Mucosa of rectum (tissue), 2 donors: ENCODE measurements at regions not wholly inside any gene's neighbourhood (a gene's known extent, or its start where the extent isn't known, plus 50 kb on each side); places are given as distances from the start of the nearest gene placed in this dataset.

Experiments used
- H3K27ac ChIP-seq, 2 donors: one replicate each; pipeline ENCODE4 v1.7.0; 2013; ENCODE audit warnings: inconsistent platforms in 2 of 2, low read depth in 2 of 2, low read length in 2 of 2
- H3K27me3 ChIP-seq, 2 donors: one replicate each; pipeline ENCODE4 v1.7.0; 2013; ENCODE audit warnings: low read length in 2 of 2; ENCODE audit not compliant: control insufficient read depth in 2 of 2, insufficient read depth in 2 of 2
- H3K36me3 ChIP-seq, 2 donors: one replicate each; pipeline ENCODE4 v1.7.0; 2013; ENCODE audit warnings: low read length in 2 of 2; ENCODE audit not compliant: control insufficient read depth in 2 of 2, insufficient read depth in 2 of 2
- H3K4me1 ChIP-seq, 2 donors: one replicate each; pipeline ENCODE4 v1.7.0; 2013; ENCODE audit warnings: low read length in 2 of 2, mild to moderate bottlenecking in 1 of 2; ENCODE audit not compliant: control insufficient read depth in 2 of 2, insufficient read depth in 2 of 2
- H3K4me3 ChIP-seq, 2 donors: one replicate each; pipeline ENCODE4 v1.7.0; 2013; ENCODE audit warnings: low read length in 2 of 2
- H3K9ac ChIP-seq, 2 donors: one replicate each; pipeline ENCODE4 v1.7.0; 2013; ENCODE audit warnings: low read length in 2 of 2, low read depth in 1 of 2, mild to moderate bottlenecking in 1 of 2
- H3K9me3 ChIP-seq, 2 donors: one replicate each; pipeline ENCODE4 v1.7.0; 2013; ENCODE audit warnings: low read length in 2 of 2; ENCODE audit not compliant: control insufficient read depth in 2 of 2
- donor health status: healthy.
- donor health status: Normal muscosa, but diverticular disease.

- H3K4me3 ChIP-seq = no peak overlapping the region
- H3K4me1 ChIP-seq = no peaks in the 10 kb centered on the region
- no peaks in the 10 kb centered on the region for H3K36me3 ChIP-seq
- no peaks in the 10 kb centered on the region for H3K27me3 ChIP-seq
- no peaks in the 10 kb centered on the region for H3K9me3 ChIP-seq
- H3K27ac ChIP-seq = no peak overlapping the region
- no peak overlapping the region for H3K9ac ChIP-seq
Measured at GRCh38 chr4:180932370-180933001, 1310.7 kb upstream of the TENM3 start.

GRCh38 chr4:180937083-180937482, 1306.1 kb upstream of the TENM3 start:
- Histone ChIP-seq H3K9me3 (no peaks in the 10 kb centered on the region), H3K27me3 (no peaks in the 10 kb centered on the region), H3K27ac (no peak overlapping the region), H3K4me3 (no peak overlapping the region), H3K9ac (no peak overlapping the region), H3K4me1 (no peaks in the 10 kb centered on the region), H3K36me3 (no peaks in the 10 kb centered on the region)

- Histone ChIP-seq H3K9ac (no peak overlapping the region), H3K27ac (no peak overlapping the region), H3K4me1 (no peaks in the 10 kb centered on the region), H3K4me3 (no peak overlapping the region), H3K27me3 (no peaks in the 10 kb centered on the region), H3K9me3 (no peaks in the 10 kb centered on the region), H3K36me3 (no peaks in the 10 kb centered on the region)
Measured at GRCh38 chr4:180940680-180941079, 1302.5 kb upstream of the TENM3 start.

- no peaks in the 10 kb centered on the region for H3K36me3 ChIP-seq
- no peak overlapping the region for H3K27ac ChIP-seq
- H3K9me3 ChIP-seq = no peaks in the 10 kb centered on the region
- H3K27me3 ChIP-seq = no peaks in the 10 kb centered on the region
- no peaks in the 10 kb centered on the region for H3K4me1 ChIP-seq
- no peak overlapping the region for H3K4me3 ChIP-seq
- no peak overlapping the region for H3K9ac ChIP-seq
Measured at GRCh38 chr4:180942367-180942916, 1300.8 kb upstream of the TENM3 start.

- no peaks in the 10 kb centered on the region for H3K27me3 ChIP-seq
- no peak overlapping the region for H3K9ac ChIP-seq
- no peaks in the 10 kb centered on the region for H3K9me3 ChIP-seq
- no peaks in the 10 kb centered on the region for H3K4me1 ChIP-seq
- H3K36me3 ChIP-seq = no peaks in the 10 kb centered on the region
- no peak overlapping the region for H3K4me3 ChIP-seq
- H3K27ac ChIP-seq = no peak overlapping the region
Measured at GRCh38 chr4:180946188-180946587, 1297.0 kb upstream of the TENM3 start.

GRCh38 chr4:180947425-180947824, 1295.8 kb upstream of the TENM3 start:
- Histone ChIP-seq H3K36me3 (no peaks in the 10 kb centered on the region), H3K27ac (no peak overlapping the region), H3K27me3 (no peaks in the 10 kb centered on the region), H3K9me3 (no peaks in the 10 kb centered on the region), H3K4me3 (no peak overlapping the region), H3K9ac (no peak overlapping the region), H3K4me1 (no peaks in the 10 kb centered on the region)

GRCh38 chr4:180949424-180950213, 1293.6 kb upstream of the TENM3 start:
- Histone ChIP-seq H3K27me3 (no peaks in the 10 kb centered on the region), H3K9me3 (no peaks in the 10 kb centered on the region), H3K9ac (no peak overlapping the region), H3K4me3 (no peak overlapping the region), H3K27ac (no peak overlapping the region), H3K36me3 (no peaks in the 10 kb centered on the region), H3K4me1 (no peaks in the 10 kb centered on the region)

- H3K36me3 ChIP-seq = no peaks in the 10 kb centered on the region
- no peak overlapping the region for H3K9ac ChIP-seq
- H3K4me3 ChIP-seq = no peak overlapping the region
- H3K9me3 ChIP-seq = no peaks in the 10 kb centered on the region
- no peak overlapping the region for H3K27ac ChIP-seq
- no peaks in the 10 kb centered on the region for H3K4me1 ChIP-seq
- H3K27me3 ChIP-seq = no peaks in the 10 kb centered on the region
Measured at GRCh38 chr4:180950377-180950776, 1292.8 kb upstream of the TENM3 start.

GRCh38 chr4:180951312-180951711, 1291.9 kb upstream of the TENM3 start:
- H3K4me1 ChIP-seq = no peaks in the 10 kb centered on the region
- no peaks in the 10 kb centered on the region for H3K9me3 ChIP-seq
- H3K36me3 ChIP-seq = no peaks in the 10 kb centered on the region
- H3K4me3 ChIP-seq = no peak overlapping the region
- no peak overlapping the region for H3K9ac ChIP-seq
- H3K27ac ChIP-seq = no peak overlapping the region
- no peaks in the 10 kb centered on the region for H3K27me3 ChIP-seq

- no peaks in the 10 kb centered on the region for H3K36me3 ChIP-seq
- H3K4me3 ChIP-seq = no peak overlapping the region
- H3K27me3 ChIP-seq = no peaks in the 10 kb centered on the region
- H3K9me3 ChIP-seq = no peaks in the 10 kb centered on the region
- H3K4me1 ChIP-seq = no peaks in the 10 kb centered on the region
- H3K27ac ChIP-seq = no peak overlapping the region
- H3K9ac ChIP-seq = no peak overlapping the region
Measured at GRCh38 chr4:180953572-180953971, 1289.6 kb upstream of the TENM3 start.
